Glomerular endothelial cell (primary cell): ENCODE measurements at regions not wholly inside any gene's neighbourhood (a gene's known extent, or its start where the extent isn't known, plus 50 kb on each side); places are given as distances from the start of the nearest gene placed in this dataset.
"Not testable (repeated sequence)": the region's sequence is repeated elsewhere in the genome, so short reads cannot be mapped to it uniquely, and the experiment has no call there.

Experiments used
- DNase-seq: peaks from one replicate; pipeline ENCODE4 v3.0.0-alpha.2; 2011; ENCODE audit warnings: low read depth, low spot score; ENCODE audit errors: extremely low read depth

DNA sequence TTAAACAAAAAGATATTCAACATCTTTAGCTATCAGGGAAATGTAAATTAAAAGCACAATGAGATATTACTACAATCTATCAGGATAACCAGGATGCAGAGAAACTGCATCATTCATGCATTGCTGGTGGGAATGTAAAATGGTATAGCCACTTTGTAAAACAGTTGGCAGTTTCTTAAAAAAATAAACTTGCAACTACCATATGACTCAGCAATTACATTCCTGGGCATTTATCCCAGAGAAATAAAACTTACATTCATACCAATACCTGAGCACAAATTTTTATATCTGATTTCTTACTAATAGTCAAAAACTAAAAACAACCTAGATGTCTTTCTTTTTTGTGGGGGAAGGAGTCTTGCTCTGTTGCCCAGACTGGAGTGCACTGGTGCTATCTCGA lies 190.3 kb upstream of the TAB2 start:
- no peak for DNase-seq

DNA sequence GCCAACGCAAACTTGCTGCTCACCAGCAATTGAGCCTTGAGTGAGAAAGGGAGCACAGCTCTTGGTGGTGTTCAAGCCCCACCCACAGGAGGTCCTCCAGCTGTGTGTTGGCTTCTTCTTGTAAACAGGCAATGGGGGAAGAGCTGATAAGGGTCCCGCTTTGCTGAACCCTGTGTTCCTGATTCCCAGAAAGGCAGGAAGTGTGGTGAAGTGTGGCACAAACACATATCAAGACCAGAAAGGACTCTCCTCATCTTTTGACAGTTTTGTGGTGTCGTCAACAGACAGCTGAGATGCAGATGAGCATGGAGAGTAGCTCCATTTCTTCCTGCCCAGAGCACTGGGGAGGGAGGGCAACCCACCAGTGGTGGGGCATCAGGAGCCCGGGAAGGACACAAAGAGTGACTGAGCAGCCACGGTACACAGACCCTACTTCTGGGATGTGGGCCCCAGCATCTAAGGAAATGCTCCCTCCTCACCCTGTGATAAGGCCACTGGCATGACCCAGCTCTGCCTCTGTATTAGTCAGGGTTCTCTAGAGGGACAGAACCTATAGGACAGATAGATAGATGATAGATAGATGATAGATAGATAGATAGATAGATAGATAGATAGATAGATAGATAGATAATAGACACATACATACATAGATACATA lies 188.9 kb upstream of the TAB2 start:
- DNase-seq = no peak

DNA sequence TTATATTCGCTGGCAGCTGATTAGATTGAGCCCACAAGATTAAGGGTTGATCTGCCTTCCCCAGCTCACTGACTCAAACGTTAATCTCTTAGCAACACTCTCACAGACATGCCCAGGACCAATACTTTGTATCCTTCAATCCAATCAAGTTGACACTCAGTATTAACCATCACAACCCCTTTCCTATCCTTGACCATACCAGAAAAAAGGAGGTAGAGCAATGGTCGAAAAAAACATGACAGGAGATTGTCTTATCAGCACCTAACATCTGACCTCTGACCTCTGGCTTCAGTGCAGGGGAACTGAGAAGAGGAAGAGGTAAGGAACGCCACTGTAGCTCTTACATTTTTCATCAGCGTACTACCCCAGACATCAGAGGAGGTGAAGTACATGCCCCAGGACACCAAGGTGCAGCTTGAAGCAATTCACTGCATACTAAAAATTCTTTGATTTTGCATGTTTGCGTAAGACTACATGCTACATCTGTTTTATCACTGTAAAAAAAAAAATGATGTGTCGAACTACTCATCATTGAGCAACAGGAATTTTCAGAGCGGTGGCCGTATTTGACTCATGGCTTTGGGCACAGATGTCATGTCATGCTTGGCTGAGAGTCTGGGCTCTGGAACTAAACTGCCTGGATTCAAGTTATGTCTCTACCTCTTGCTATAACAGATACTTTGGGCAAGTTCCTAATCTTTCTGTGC lies 188.0 kb upstream of the TAB2 start:
- DNase-seq = no peak

DNA sequence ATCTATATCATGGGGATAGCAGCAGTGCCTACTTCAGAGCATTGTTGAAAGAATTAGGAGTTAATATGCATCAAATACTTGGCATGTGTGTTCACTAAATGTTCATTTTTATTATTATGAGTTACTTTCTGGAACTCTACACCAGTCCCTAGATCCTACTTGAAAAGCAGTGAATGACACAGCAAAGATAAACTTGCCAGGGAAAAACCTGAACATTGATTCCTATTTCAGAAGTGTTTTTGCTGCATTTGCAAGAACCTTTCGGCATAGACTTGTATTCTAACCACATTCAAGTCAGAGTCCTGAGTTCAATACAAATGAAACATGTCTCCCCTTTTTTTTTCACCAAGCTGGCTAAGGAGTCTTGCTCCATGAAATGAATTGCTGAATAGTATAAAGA lies 187.4 kb upstream of the TAB2 start:
- no peak for DNase-seq

DNA sequence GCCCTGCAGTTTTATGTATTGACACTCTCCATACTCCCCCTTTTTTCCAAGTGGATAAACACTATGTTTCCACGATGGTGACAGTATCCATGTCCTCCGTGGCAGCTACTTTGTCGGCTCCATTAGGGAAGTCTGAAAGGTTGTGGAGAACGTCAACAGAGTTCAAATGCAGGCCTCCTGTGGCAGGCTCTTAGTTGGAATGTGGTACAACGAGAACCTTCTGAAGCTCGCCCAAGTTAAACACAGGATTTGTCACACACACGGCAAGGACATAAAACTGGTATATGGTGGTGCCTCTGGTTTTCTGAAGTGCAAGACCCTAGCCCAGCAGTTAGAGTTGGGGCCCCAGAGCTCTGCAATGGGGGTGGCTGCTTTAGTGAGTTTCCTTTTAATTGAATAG lies 187.0 kb upstream of the TAB2 start:
- no peak for DNase-seq

DNA sequence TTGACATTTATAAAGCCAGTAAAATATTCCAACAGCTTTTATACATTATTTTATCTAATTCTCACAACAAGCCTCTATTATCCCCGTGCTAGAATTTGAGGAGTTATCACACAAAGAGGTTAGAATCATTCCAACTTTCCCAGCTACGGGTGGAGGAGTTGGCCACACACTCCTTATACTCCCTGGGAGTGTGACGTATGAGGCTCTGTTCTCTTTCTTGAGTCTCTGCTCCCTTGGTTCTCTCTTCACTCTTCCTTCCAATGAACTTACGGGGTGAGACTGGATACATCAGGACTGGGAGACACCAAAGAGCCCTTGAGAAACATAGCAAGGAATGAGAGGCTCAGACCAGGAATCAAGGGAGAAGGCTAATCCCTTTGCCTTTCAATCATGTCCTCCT lies 185.6 kb upstream of the TAB2 start:
- DNase-seq = no peak

DNA sequence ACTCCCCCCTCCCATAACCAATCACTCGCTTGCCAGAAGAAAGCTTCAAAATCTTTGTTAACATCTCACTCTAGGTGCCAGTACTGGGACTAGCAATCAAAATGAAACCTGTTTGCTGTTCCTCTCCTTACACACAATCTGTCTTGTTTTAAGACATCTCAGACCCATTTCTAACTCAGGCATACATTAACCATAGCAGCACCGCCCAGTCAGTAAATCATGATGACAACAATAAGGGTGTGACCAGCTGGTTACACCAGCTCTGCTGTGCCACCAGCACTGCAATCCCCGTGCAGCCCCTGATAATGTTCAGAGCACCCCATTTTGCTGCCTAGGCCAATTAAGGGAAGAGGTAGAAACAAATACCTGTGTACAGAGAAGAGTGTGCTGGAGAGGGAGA lies 185.2 kb upstream of the TAB2 start:
- no peak for DNase-seq

DNA sequence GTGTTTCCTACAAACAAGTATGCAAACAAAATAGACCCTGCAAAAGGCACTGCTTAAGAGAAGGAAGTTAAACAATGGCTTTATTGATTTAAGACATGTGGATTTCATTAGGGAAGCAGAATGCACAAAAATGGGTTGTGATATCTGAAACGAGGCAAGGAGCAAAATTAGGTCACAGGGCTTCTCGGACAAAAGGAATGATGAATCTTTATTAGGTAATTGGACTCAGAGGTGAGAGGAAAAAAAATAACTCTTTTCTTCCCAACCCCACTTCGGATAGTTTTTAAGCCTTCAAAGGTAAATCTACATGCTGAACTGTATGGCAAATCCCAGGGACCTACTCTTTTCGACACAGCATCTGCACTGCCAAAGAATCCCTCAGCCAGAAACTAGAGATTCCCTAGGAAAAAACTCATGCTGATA lies 183.0 kb upstream of the TAB2 start:
- DNase-seq = no peak

DNA sequence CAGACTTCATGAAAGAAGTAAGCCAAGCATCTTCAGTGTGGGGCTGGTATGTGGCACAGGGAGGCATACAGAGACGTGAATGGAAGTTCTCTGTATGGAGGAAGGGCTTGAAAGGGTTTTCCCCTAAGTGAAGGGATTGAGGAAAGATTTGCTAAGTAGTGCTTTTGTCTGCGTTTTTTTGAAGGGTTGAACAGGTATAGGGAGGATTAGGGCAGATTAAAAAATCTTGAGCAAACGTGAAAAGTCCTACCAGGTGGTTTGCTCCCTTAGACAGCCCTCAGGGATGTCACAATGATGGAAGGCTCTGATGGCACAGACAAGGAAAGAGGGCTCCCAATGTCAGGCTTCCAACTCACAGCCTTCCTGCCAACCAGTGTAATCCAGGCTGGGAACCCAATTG lies 181.7 kb upstream of the TAB2 start:
- no peak for DNase-seq

DNA sequence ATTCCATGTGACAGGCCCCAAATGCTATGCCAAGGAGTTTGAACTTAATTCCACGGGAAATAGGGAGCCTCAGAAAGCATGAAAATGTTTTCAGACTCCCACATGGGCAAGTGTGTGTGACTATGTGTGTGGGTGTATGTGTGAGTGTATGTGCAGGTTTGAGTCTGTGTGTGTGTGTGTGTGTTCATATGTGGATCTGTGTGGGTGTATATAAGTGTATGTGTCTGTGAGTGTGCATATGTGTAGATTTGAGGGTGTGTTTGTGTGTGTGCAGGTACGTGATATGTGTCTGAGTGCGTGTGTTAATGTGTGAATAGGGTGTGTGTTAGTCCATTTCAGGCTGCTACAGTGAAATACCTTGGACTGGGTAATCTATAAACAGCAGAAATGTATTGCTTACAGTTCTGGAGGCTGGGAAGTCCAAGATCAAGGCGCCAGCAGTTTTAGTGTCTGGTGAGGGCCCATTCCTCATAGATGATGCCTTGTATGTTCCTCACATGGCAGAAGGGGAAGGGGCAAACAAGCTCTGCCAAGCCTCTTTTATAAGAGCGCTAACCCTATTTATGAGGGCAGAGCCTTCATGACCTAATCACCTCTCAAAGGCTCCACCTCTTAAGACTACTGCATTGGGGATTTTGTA lies 181.1 kb upstream of the TAB2 start:
- no peak for DNase-seq

DNA sequence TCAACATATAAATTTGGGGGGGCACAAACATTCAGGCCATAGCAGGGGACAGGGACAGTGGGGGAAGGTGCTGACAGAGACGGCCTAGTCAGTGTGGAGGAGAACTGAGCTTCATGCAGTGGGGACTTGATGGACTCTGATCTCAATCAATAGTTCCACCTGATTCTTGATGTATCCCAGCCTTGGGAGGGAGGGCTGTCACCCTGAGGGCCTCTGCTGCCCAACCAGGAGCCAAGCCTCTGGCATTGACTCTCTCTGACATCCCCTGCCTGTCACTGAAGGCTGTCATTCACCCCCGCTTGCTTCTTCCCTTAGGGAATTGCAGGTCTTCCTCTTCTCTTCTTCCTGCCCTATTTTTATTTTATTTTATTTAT lies 180.6 kb upstream of the TAB2 start:
- DNase-seq = no peak

DNA sequence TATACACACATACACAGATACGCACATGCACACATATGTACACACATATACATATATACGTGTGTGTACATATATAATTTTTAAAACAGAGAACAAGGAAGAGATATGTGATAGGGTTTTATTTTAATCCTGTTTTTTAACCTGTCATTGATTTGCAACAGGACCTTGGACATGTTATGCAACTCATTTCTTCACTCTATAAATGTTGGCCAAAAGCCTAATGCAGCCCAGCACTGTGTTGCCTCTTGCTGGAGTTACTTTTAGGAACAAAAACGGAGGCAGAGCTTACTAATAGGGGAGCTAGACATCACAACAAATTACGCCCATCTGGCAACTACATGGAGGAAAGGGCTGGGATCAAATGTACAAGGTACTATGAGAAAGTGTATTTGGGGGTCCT lies 179.9 kb upstream of the TAB2 start:
- DNase-seq = no peak

DNA sequence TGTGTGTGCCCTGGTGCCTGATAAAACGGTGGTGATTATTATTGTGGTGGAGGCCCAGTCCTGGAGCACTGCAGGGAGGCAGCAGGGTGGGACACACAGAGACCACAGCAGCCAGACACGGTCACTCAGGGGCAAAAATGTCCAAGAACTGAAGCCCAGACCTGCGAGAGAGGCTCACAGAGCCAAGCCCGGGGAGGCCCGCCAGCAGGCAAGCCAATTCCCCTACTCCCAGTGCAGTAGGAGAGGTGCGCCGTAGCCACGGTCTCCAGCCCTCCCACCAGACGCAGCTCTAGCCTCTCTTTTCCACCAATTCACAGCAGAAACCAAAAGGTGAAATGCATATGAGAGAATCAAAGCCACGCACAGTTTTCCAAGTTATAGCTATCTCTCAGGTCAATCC lies 179.4 kb upstream of the TAB2 start:
- no peak for DNase-seq

DNA sequence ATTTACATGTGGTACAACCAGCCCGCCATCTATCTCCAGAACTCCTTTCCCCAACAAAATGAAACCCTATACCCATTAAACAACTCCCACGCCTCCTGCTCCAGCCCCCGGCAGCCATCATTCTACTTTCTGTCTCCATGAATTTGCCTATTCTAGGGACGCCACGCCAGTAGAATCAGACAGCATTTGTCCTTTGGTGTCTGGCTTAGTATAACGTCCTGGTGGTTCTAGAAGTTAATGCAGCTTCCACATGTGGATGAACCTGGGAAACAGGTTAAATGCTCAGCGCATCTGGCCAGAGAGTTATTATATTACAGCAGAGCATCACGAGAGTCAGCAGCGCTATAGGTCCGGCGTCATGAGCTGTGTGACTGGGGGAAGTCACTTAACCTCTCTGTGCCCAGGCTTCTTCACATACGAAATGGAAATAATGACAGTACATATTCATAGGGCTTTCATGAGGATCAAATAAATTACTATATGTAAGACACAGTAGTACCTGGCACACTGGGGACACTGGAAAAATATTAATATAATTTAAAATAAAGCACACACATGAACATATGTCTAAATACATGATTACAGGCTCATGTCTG lies 178.7 kb upstream of the TAB2 start:
- DNase-seq = no peak

DNA sequence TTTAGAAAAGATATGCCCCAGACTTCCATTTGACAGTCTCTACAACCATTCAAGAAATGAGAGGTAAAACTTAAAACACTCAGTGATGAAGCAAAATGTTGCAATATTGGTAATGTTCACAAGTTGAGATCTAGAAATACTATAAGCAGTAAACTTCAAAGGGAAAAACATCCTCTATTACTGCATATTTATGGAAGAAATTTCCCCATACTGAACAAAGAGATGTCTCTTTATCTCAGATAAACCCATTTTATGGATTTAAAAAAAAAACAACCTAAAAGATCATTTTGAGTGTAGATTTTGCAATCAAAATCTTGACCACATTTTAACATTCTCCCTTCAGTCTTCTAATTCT lies 177.8 kb upstream of the TAB2 start:
- DNase-seq = no peak

DNA sequence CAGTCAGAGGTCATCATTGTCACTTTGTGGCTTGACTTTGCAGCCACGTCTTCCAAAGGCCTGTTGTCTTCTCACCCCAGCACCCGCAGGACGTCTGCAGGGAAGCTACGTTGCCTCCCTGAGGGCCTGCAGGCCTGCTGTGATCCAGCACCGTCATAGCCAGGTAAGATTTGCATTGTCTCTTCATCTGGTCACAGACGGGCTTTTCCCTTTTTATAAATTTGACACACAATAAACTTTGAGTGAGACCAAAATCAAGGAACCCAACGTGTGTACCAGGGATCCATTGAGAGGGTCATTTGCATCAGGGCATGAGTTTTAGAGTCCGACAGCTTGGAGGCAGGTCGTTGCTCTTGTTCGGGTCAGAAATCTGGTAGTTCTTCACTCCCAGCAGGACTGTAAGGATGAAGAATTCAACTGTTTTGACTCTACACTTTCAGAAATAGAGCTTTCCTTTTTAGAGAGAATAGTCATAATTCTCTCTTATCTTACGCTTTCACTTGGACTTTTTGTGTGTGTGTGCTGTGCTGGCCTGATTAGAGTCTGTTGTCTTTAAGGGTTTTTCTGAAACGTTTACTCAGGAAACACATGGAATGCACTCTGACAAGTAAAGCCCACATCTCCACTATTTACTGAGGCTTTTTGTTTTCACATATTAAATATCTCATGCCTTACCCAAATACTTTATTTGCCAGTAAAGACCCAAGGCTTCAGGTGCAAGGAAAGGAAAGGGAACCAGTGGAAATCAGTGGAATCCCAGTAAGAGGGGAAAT lies 177.2 kb upstream of the TAB2 start:
- DNase-seq = no peak

DNA sequence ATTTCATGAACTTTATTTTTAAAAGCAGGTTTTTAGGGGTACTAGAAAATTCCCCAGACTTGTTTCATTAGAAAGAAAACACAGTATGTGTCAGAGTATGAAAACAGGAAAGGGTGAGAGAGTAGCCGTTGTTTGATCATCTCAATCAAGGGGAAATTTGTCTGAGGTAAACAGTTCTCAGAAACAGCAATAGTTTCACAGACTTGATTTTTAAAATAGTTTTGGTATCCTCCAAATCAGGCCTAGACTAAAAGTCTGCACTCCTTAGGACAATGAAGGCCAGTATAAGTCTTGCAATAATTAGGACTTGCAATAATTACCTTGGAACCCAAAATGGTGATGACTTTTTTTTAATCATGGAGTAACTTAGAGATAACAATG lies 176.6 kb upstream of the TAB2 start:
- DNase-seq = no peak

DNA sequence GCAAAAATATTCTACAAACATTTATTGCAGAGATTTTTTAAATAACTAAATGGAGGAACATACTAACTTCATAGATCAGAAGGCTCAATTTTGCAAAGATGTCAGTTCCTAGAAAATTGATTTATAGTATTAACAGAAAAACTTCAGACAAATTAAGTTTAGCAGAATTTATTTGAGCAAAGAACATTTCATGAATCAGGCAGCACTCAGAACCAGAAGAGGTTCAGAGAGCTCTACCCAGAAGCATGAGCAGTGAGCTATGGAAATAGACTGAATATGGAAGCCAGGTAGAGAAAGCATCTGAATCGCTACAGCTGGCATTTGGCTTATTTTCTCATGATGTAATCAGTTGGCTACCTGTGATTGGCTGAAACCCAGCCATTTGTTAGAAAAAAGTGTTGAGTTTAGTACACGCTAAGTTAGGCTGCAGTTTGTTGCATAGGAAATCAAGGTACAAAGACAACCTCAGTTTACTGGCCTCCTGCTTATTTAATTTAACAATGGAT lies 174.5 kb upstream of the TAB2 start:
- no peak for DNase-seq

DNA sequence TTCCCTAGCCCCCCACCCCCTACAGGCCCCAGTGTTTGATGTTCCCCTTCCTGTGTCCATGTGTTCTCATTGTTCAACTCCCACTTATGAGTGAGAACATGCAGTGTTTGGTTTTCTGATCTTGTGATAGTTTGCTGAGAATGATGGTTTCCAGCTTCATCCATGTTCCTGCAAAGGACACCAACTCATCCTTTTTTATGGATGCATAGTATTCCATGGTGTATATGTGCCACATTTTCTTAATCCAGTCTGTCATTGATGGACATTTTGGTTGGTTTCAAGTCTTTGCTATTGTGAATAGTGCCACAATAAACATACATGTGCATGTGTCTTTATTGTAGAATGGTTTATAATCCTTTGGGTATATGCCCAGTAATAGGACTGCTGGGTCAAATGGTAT lies 171.7 kb upstream of the TAB2 start:
- not testable (repeated sequence) for DNase-seq

DNA sequence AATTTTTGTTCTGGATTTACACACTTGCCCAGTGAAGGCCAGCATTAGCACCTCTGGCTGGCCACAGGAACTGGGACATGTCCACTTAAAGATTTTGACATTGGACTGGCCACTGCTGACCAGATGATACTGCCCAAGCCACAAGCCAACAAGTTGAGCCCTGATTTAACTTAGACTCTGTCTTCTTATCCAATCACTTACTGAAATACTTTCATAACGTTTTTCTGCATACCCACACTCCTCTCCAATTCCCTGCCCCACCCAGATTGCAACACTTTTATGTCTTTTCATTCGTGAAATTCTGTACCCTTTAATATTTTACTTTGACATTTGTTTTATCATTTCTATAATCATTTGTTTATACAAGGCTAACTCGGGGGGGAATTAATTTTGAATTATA lies 170.3 kb upstream of the TAB2 start:
- DNase-seq = no peak
